Pancreas (tissue), 10 donors: ENCODE measurements at regions not wholly inside any gene's neighbourhood (a gene's known extent, or its start where the extent isn't known, plus 50 kb on each side); places are given as distances from the start of the nearest gene placed in this dataset.

Source experiments
- ATAC-seq, 4 donors: fragments of 200-7000 bp; cut with Tn5 transposase; one replicate each; pipeline versions ENCODE4 v1.8.0 to v1.9.1; 2020; ENCODE audit warnings: mild to moderate bottlenecking in 4 of 4, moderate library complexity in 4 of 4
- DNase-seq, 6 donors: peaks; one replicate each; pipeline ENCODE4 v3.0.0-alpha.2; 2020
- FAIRE-seq: peaks from 2 replicates; lab custom pipeline; 2012; peaks lifted over from hg19 to GRCh38; lab: Jason Lieb, UNC
- H3K27ac ChIP-seq, 4 donors: fragments of 200-600 bp; sonication (generic); 1 replicate in 3 of 4; 2 replicates in 1 of 4; pipeline versions ENCODE4 v1.5.0 to v1.8.0; 2020
- H3K27me3 ChIP-seq, 4 donors: fragments of 200-600 bp; one replicate each; pipeline ENCODE4 v1.8.0; 2021
- H3K36me3 ChIP-seq, 3 donors: fragments of 200-600 bp; sonication (generic) in 1 of 3; one replicate each; pipeline versions ENCODE4 v1.5.0 to v1.8.0; 2020 to 2021
- H3K4me1 ChIP-seq, 3 donors: fragments of 200-600 bp; one replicate each; pipeline ENCODE4 v1.8.0; 2021
- H3K4me3 ChIP-seq, 4 donors: fragments of 200-600 bp; sonication (generic) in 2 of 4; one replicate each; pipeline versions ENCODE4 v1.5.0 to v1.8.0; 2020 to 2021
- H3K9me3 ChIP-seq, 4 donors: fragments of 200-600 bp; one replicate each; pipeline ENCODE4 v1.8.0; 2021
- WGBS, 2 donors: extraction: QIAGEN DNeasy Blood & Tissue Kit; methylation state at CpG; one replicate each; pipeline ENCODE4 v1.1.7; 2013; 5-methylcytosine and 5-hydroxymethylcytosine counted together
- intact Hi-C, 3 donors: fragments of 100-400 bp; cut with DNase I; formaldehyde crosslinking; loops; one replicate each; pipeline versions ENCODE4 v1.11.1 to v1.14.2; 2022
- TF ChIP-seq, protein P1 (sequence below), 4 donors: fragments of 200-600 bp; sonication (generic) in 3 of 4; IDR thresholded peaks; one replicate each; pipeline versions ENCODE4 v1.5.0 to v1.8.0; 2021; ENCODE audit warnings: antibody characterized with exemption in 4 of 4
- donor health status: healthy with polysubstance abuse.
- donor health status: DM: no; HTN: no; CAD: no; lungs with moderate emphysema.
- donor health status: DM: no; HTN: no; CAD: no.
- donor health status: control.
- donor health status: control.
- donor health status: Bipolar disorder and iron deficiency.
- donor health status: DM: yes; HTN: yes; CAD: no.
- donor health status: DM: no; HTN: no; CAD: no.
- donor health status: DM: no; HTN: no; CAD: no.
- donor health status: DM: yes; HTN: yes; CAD: no.

DNA sequence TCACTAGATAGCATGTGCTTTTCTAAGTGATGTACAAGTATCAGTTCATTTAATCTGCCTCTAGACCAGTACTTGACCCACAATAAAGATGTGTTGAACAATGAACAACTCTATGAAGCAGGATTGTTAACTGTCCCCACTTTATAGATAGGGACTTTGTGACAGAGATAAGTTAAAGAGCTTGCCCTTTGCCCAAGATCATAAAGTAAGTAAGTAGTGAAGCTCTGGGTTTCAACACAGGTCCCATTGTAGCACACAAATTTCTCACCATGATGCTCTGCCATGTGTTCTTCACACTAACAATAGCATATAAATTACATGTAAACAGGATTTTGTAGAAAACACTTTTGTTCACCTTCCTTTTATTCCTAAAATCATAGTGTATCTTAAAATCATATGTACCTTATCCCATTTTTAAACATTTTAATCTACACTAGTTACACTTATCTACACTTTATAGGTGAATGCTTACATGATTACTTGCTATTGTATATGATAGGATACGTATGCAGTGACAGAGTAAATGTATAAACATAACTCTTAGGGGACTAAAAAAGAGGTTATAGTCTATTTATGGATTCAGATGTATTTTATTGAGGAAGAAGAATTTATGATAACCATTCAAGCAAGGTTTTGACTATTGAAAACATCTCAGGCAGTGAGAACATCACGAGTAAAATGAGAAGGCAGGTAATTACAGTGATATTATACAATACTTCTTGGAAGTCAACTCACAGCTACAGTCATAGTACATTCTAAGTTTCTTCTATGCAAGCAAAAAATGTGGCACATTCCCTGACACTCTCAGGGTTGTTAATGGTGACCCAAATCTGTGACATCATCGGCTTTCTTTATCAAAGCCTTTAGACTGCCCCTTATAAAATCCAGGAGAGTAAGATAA, 2275.1 kb downstream of the PCDH7 start:
- H3K4me3 ChIP-seq, result no peak overlapping the region
- DNase-seq (no peak), ATAC-seq (no peak), FAIRE-seq (no peak)
- no peaks in the 10 kb centered on the region for H3K36me3 ChIP-seq
- no peaks in the 10 kb centered on the region for H3K27me3 ChIP-seq
- WGBS, 2 donors, result 49 to 55% methylated on average over 3 of the region's 3 CpGs
- no peak overlapping the region for H3K27ac ChIP-seq
- H3K9me3 ChIP-seq, result no peaks in the 10 kb centered on the region
- TF ChIP-seq, protein P1, sequence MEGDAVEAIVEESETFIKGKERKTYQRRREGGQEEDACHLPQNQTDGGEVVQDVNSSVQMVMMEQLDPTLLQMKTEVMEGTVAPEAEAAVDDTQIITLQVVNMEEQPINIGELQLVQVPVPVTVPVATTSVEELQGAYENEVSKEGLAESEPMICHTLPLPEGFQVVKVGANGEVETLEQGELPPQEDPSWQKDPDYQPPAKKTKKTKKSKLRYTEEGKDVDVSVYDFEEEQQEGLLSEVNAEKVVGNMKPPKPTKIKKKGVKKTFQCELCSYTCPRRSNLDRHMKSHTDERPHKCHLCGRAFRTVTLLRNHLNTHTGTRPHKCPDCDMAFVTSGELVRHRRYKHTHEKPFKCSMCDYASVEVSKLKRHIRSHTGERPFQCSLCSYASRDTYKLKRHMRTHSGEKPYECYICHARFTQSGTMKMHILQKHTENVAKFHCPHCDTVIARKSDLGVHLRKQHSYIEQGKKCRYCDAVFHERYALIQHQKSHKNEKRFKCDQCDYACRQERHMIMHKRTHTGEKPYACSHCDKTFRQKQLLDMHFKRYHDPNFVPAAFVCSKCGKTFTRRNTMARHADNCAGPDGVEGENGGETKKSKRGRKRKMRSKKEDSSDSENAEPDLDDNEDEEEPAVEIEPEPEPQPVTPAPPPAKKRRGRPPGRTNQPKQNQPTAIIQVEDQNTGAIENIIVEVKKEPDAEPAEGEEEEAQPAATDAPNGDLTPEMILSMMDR (IDR thresholded peaks at IDR 0.05), result no peak
- intact Hi-C loops, result no loop called here
- no peaks in the 10 kb centered on the region for H3K4me1 ChIP-seq

DNA sequence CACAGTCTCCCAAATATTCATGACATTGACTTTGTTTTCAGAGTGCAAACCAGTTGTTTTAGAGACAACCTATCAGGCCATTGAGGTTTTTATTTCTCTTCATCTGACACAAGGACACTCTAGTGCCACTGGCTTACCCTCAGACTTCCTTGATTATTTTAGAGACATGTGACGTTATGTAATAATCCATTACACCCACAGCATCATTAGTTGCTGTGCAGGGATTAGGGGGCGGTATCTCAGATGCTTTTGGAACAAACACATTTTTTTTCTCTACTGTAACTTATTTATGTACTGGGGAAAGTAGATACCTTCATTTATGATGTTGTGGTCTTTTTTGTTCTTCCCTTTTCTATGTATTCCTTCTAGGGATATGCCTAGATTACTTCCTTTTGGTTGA, 2293.1 kb downstream of the PCDH7 start:
- Histone ChIP-seq H3K4me3 (no peak overlapping the region), H3K4me1 (no peaks in the 10 kb centered on the region), H3K36me3 (no peaks in the 10 kb centered on the region), H3K27ac (no peak overlapping the region), H3K27me3 (no peaks in the 10 kb centered on the region), H3K9me3 (no peaks in the 10 kb centered on the region)
- TF ChIP-seq, protein P1 (IDR thresholded peaks at IDR 0.05), result no peak
- 42 to 57% methylated on average over 2 of the region's 2 CpGs for WGBS, 2 donors
- FAIRE-seq, result no peak
- DNase-seq, result no peak
- intact Hi-C loops, result no loop called here
- no peak for ATAC-seq

DNA sequence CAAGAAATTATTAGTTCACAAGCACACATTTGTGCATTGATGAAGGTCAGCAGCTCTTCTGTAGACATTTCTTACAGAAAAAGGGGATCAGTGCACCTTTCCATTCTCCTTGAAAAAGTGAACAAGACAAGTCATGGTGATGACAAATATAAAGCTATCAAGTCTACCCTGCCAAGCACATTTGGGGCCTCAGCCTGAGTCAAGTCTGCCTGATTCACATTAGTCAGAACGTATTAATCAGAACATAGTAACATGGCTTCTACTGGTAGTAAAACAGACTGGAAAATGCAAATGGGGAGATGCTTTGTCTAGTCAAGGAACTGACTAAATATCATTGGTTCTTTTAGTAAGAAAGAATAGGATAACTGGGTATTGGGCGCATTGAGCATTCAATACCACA, 2305.1 kb downstream of the PCDH7 start:
- intact Hi-C loops, result no loop called here
- Histone ChIP-seq H3K4me1 (no peaks in the 10 kb centered on the region), H3K36me3 (no peaks in the 10 kb centered on the region), H3K27ac (no peak overlapping the region), H3K27me3 (no peaks in the 10 kb centered on the region), H3K4me3 (no peak overlapping the region), H3K9me3 (no peaks in the 10 kb centered on the region)
- DNase-seq (no peak), ATAC-seq (no peak), FAIRE-seq (no peak)
- TF ChIP-seq, protein P1 (IDR thresholded peaks at IDR 0.05), result no peak
- 75 to 76% methylated on average over 2 of the region's 2 CpGs for WGBS, 2 donors

DNA sequence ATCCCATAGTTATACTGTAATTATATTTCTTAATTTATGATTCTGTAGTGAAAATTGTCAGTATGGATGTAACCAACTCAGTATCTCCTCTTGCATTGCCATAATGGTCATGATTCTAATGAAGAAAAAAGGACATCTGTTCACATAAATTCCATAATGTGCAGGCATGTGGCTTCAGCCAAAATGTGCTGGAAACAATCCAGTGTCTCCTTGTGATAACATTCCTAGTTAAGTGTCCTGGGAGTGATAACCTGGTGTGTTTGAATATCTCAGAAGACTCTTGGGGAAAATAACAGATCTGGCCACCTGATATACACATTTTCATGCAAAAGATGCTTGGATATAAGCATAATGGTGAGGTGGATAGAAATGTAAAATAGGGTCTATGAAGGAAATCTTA, 2309.8 kb downstream of the PCDH7 start:
- H3K36me3 ChIP-seq, result no peaks in the 10 kb centered on the region
- H3K4me1 ChIP-seq, result no peaks in the 10 kb centered on the region
- H3K4me3 ChIP-seq, result no peak overlapping the region
- no peak overlapping the region for H3K27ac ChIP-seq
- H3K27me3 ChIP-seq, result no peaks in the 10 kb centered on the region
- intact Hi-C loops, result no loop called here
- no peak for FAIRE-seq
- no peak for ATAC-seq
- no peaks in the 10 kb centered on the region for H3K9me3 ChIP-seq
- TF ChIP-seq, protein P1 (IDR thresholded peaks at IDR 0.05), result no peak
- no peak for DNase-seq

DNA sequence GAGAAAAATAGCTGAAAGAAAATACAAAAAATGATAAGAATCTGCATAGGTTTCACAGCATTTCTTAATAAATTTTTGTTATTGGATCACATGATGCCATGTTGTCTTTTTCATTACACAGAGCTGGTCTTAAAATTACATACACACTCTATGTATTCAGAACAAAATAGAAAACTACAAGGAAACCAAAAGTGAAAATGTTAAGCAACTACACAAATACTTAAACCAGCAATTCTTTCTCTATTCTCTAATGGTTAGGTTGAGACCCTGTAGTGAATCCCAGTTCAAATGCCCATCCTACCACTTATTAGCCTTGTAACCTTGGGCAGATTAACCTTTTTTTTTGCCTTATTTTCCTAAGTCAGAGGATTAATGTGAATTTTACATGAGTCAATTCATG, 2311.2 kb downstream of the PCDH7 start:
- FAIRE-seq, result no peak
- no peaks in the 10 kb centered on the region for H3K9me3 ChIP-seq
- DNase-seq, result no peak
- intact Hi-C loops, result no loop called here
- no peak for ATAC-seq
- no peak overlapping the region for H3K4me3 ChIP-seq
- no peaks in the 10 kb centered on the region for H3K4me1 ChIP-seq
- no peaks in the 10 kb centered on the region for H3K36me3 ChIP-seq
- TF ChIP-seq, protein P1 (IDR thresholded peaks at IDR 0.05), result no peak
- no peak overlapping the region for H3K27ac ChIP-seq
- no peaks in the 10 kb centered on the region for H3K27me3 ChIP-seq
